Occipital lobe (tissue), 1 donor: ENCODE measurements at regions not wholly inside any gene's neighbourhood (a gene's known extent, or its start where the extent isn't known, plus 50 kb on each side); places are given as distances from the start of the nearest gene placed in this dataset.
"Not testable (repeated sequence)": the region's sequence is repeated elsewhere in the genome, so short reads cannot be mapped to it uniquely, and the experiment has no call there.

Experiments used
- DNase-seq: peaks from one replicate; lab custom pipeline; 2025; lab: John Stamatoyannopoulos, UW

DNA sequence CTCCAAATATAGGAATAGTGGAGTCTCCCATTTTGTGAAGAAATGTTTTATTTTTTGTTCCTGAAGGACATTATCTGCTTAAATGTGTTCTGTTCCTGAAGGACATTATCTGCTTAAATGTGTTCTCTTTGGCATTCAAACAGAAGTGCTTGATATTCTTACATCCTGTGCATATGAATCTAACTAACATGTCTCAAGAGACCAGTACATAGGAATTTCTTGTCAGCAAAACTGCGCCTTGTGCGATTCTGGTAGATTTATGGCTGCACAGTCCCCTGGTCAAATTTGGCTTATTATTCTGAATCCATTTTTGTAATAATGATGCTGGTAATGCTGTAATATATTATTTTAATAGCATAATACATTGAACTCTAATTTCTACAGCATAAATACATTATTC, 722.4 kb downstream of the NOVA1 start:
- no peak for DNase-seq

- no peak for DNase-seq
These were observed 728.0 kb downstream of the NOVA1 start for GRCh38 chr14:25869854-25870253.

DNA sequence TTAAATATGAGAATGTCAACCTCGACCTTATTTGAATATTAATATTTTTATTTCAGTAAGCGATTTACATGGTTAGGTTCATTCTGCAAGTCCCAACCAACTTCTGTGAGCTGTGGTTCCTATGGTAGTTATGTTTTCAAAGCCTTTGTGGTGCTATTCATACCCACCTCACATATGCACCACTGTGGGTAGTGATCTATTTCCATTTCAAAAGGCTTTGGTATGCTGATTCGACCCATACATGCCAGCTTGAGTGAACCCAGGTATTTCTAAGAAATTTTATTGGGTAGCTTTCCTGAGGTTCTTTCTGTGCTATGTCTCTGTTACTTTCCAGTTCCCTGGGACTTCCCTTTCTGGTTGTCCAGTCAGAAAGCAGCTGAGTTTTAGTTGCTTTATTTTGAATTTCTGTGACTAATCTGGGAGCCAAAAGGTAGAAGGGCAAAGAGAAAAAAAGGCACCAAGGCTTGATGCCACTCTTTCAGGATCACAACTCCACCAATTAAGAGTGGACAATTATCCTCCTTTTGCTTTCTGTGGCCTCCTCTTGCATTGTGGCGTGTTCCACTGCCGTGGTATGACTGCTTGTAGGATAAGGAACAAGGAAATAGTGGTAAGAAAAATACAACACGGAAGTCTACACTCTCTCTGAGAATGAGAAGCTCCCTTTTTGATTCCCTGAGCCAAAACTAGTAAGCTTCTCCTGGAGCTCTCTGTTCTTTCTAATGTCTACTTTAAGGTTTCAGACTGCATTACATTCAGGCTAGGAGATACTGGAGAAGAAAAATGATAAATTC, 729.1 kb downstream of the NOVA1 start:
- DNase-seq = no peak

GRCh38 chr14:25861406-25861805, 736.4 kb downstream of the NOVA1 start:
- DNase-seq = no peak

GRCh38 chr14:25848601-25849000, 749.2 kb downstream of the NOVA1 start:
- no peak for DNase-seq

DNA sequence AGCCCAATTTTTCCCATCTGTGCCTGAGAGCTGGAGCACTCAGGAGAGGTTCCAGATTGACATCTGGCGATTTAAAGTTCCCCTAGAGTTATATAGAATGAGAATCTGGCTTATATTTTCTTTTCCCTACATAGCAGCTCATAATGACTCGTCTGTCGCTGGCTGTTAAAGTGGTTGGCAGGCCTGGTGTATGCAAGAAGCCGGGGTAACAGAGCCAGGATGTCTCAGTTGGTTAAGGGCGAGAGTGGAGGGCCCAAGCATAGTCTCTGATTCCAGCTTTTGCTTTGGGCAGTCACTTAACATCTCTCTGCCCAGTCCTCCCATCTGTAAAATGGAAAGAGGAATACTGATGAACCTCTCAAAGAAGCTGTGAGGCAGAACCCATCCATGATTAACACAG, 751.6 kb downstream of the NOVA1 start:
- DNase-seq = no peak

DNA sequence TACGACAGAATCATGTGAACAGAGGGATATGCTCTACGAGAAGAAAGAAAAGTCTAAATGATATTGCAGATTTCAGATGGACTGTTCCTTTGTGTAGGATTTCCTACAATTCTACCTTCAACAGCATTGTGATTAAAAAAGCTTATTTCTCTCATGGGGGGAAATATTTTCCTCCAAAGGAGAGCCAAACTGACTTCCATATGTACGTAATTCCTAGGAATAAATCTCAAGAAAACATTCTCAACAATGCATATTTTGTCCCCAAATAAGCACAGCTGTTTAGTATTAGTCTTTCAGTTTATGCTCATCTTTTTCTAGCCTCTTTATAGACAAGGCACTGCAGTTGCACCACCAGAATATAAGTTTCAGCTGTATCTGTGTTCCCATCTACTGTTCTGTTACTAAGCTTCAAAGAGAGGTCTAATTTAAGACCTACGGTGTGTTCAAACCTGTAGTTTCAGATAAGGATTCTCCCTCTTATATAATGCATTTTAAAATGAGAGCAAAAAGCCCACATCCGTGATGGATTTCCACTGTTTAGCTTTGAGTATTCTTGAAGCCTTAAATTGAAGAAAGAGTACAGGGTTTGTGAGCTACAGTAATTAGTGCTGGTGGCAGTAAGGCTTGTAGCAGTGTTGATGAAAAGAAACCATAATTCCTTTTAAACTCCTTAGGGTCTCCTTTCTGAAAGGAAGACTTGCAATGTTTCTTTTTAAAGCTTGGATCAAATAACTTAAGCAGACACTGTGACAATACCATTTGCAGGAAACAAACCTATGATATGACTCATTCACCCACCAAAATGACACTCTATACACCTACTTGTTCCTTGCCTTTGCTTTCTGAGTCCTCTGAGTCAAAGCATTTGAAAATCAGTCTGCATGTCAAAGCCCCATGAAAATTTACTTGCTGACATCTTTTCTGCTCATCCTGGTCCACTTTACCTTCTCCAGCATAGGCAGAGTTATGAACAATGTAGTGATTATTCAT, 754.1 kb downstream of the NOVA1 start:
- no peak for DNase-seq

DNA sequence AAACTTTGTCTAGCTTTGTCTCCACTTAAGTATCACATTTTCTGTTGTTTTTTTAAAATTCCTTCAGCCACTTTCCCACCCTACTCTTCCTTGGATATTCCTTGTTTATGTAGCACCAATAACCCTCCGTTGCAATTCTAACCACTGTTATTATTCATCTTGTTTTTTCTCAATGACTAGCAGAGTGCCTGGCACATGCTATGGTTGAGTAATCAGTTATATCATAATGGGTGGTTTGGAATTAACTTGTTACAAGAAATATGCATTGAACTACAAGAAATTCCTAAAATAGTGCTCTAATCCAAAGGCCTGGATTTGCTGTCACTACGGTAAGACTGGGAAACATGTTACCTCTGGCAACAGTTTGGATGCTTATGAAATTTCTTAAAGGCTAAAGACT, 756.6 kb downstream of the NOVA1 start:
- no peak for DNase-seq

DNA sequence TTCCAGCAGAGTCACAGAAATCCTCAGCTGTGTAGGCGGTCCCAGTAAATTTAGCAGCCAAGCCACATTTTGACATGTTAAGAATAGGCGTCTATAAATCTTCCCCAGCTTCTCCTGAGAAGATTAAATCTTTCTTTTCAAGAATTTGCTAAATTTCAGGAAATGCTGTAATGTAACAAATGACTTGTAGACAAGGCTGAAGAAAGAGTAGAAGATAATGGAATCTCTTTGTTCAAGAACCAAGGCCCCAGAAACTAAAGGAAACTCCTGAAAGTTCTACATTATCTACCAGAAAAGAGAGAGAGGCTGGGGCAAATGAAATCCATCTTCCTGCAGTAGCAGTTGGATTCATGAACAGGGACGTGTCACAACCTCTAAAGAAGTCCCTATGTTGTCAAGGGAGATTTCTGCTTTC, 760.3 kb downstream of the NOVA1 start:
- no peak for DNase-seq

GRCh38 chr14:25836636-25837035, 761.2 kb downstream of the NOVA1 start:
- DNase-seq = no peak

GRCh38 chr14:25833341-25834126, 764.3 kb downstream of the NOVA1 start:
- DNase-seq = peak; percentile 43

DNA sequence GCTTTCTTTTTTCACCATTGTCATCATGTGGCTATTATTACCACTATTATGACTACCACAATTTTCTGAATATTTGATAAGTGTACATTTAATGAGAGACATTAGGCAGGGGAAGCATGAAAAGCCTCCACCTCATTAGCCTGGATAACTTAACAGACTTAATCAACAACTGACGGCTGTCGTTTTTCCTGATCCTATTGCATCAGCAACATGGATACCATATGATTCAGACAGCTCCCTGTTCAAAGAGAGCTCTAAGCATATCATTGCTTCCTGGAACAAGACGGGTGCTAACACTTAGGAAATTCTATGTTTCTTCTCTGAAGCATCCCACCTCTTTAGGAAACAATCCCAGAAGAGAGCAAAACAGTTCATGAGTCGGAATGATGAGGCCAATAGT, 765.2 kb downstream of the NOVA1 start:
- DNase-seq = no peak

- DNase-seq = no peak
These were observed 769.3 kb downstream of the NOVA1 start for GRCh38 chr14:25828562-25828961.

- DNase-seq = no peak
These were observed 771.7 kb downstream of the NOVA1 start for GRCh38 chr14:25826105-25826504.

DNA sequence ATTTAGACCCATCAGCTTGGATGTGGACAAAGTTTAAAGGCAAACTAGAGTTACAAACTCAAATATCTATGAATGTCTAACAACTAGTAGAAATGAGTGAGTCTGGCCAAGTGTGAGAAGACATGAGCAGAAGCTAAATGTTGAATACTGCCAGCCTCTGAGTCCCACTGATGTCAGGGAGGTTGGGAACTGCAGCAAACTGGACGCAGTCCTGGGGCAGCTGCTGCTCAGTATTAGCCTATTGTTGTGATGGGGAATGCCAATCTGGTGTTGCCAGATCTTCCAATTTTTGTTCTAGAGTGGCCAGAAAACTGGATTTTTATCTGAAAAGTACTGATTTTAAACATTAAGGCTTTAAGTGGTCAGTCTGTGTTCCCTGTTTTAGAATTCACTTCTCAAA, 770.4 kb upstream of the STXBP6 start:
- no peak for DNase-seq

GRCh38 chr14:25814622-25815021, 764.7 kb upstream of the STXBP6 start:
- not testable (repeated sequence) for DNase-seq

DNA sequence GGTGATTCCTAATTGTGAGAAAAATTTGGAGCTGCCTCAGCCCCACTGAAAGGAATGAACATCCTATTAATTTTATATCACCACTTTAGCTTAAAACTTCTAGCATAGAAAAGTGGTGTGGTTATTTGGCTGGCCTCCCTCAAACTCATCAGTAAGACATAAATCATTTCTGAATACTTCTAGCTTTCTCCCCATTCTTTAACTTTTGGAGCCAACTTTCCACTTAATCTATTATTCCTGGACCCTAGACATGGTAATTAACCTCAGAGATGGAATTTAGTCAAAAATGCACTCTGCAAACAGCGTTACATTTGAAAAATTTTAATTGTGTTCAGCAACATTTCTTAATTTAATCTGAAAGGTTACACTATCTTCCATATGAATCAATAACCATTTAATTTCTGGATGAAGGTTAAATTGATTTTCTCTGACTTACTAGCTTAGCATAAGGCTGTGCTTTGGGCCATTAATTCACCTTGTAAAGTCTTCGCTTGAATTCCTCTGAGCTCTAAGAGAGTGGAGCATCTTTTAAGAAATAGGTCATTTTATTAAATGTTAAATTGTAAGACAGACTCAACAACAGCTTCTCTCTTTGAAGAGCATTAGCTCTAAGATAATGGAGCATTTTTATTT, 753.6 kb upstream of the STXBP6 start:
- no peak for DNase-seq

DNA sequence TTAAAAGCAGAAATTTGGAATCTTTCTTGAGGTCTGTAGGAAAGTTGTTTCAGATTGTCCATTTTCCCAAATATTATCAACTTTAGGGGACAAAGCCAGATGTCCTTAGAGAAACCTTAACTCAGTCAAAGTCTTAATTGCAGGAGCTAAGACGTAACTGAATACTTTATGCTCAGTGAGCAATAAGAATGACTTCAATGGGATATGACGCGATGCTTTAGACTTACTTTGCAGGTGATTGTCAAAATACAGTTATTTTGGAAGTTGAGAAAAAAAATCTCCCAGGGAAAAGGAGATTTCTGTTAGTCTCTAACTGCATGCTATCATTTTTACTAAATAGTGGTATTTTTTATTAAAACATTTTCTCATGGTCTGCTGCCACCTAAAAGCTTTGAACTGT, 750.9 kb upstream of the STXBP6 start:
- DNase-seq = no peak

GRCh38 chr14:25788252-25788651, 738.3 kb upstream of the STXBP6 start:
- no peak for DNase-seq

DNA sequence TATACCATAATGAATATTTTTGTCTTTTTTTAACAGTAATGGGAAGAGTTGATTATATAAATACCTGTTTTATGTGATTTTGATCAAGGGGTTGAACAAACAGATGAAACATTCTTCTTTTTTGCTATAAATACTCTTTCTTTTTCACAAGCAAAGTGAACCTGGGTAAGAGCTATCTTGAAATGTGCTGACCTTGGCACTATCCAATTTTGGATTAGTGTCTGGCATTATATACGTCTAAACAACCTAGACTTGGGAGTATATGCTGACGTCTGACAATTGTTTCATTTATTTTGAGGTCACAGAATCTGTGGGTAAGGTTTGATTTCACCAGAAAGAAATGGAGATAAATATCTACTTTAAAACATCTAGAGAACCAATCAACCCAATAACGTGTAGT, 716.0 kb upstream of the STXBP6 start:
- DNase-seq = no peak
